ENCODE measurements at regions not wholly inside any gene's neighbourhood (a gene's known extent, or its start where the extent isn't known, plus 50 kb on each side); places are given as distances from the start of the nearest gene placed in this dataset.
"Not testable (repeated sequence)": the region's sequence is repeated elsewhere in the genome, so short reads cannot be mapped to it uniquely, and the experiment has no call there.

DNA sequence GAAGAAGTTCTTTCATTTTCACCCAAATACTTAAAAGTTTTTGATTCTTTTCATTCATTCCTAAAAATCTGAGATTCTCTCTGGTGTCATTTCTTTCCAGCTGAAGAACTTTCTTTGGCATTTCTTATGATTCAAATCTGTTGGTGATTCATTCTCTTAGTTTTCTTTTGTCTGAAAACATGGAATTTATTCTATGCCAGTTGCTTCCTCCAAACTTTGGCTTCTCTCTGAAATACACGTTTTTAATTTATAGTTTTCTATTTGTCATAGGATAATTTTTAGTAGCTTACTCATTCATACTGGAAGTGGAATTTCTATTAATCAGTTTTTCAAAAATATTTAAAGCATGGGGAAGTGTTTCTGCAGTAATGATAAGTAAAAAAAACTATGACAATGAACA, 1012.0 kb downstream of the RPA4 start:
- in situ Hi-C loops (cut with MboI; ENCODE audit: low pct_unique_long_range_greater_than_20kb, low sequenced_read_pairs, unreplicated experiment), result no loop called here
- TF ChIP-seq, protein P1, sequence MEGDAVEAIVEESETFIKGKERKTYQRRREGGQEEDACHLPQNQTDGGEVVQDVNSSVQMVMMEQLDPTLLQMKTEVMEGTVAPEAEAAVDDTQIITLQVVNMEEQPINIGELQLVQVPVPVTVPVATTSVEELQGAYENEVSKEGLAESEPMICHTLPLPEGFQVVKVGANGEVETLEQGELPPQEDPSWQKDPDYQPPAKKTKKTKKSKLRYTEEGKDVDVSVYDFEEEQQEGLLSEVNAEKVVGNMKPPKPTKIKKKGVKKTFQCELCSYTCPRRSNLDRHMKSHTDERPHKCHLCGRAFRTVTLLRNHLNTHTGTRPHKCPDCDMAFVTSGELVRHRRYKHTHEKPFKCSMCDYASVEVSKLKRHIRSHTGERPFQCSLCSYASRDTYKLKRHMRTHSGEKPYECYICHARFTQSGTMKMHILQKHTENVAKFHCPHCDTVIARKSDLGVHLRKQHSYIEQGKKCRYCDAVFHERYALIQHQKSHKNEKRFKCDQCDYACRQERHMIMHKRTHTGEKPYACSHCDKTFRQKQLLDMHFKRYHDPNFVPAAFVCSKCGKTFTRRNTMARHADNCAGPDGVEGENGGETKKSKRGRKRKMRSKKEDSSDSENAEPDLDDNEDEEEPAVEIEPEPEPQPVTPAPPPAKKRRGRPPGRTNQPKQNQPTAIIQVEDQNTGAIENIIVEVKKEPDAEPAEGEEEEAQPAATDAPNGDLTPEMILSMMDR (IDR thresholded peaks at IDR 0.05; ENCODE audit: extremely low read depth, insufficient read depth, missing control alignments), result no peak
- no peak for DNase-seq (ENCODE audit: low spot score)

DNA sequence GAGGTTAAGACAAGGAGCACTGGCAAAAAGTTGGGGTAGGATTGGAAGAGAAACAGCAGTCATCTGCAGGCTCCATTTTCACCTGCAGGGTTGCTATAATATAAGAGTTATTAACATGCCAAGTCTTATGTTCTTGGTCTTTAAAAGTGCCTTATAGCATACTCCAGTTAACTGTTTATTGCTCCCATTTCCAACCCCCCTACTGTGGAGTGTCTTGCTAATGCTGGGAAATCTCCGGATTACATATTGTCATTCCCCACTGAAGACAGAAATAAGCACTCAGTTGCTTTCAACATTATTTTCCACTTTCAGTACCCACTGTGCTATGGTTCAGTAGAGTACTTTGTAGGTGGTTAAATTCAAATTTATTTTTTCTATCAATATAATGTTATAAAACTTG, 1014.3 kb downstream of the RPA4 start:
- TF ChIP-seq, protein P1 (IDR thresholded peaks at IDR 0.05; ENCODE audit: extremely low read depth, insufficient read depth, missing control alignments), result no peak

DNA sequence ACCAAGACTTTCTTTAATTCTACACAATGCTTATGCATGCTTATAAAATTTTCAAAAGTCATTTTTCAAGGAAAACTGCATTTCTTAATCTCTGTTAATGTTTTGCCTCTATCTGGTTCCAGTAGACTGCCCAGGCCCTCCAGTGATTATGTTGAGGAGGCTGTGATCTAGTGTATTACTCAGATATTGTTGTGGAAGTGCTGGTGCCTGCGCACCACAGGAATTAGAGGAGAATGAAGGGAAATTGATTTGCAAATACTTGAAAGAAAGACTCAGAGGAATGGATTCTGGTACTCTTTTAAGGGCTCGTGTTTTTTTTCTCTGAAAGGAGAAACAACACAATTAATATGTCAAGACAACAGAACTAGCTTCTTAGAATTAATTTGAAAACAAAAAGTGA, 1015.1 kb downstream of the RPA4 start:
- no peak for DNase-seq (ENCODE audit: low spot score)
- in situ Hi-C loops (cut with MboI; ENCODE audit: low pct_unique_long_range_greater_than_20kb, low sequenced_read_pairs, unreplicated experiment), result no loop called here
- TF ChIP-seq, protein P1 (IDR thresholded peaks at IDR 0.05; ENCODE audit: extremely low read depth, insufficient read depth, missing control alignments), result no peak

More for the DNA sequence above, 1014.3 kb downstream of the RPA4 start:
- in situ Hi-C loops (cut with MboI; ENCODE audit: low pct_unique_long_range_greater_than_20kb, low sequenced_read_pairs, unreplicated experiment), result no loop called here
- no peak for DNase-seq (ENCODE audit: low spot score)

DNA sequence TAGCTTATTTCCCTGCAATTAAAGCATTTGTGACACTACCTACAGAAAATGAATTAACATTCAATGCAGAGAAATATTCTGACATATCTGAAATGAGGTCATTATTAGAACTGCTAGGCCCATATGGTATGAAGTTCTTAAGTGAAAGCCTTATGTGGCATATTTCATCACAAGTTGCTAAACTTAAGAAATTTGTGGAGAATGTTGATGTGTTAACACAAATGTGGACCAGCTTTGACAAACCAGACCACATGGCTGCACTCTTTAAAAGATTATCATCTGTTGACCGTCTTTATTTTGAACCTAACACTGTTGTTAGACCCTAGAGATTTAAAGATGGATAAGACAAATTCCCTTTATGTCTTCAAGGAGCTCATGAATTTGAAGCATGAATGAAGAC, 1024.1 kb downstream of the RPA4 start:
- no peak for DNase-seq (ENCODE audit: low spot score)
- in situ Hi-C loops (cut with MboI; ENCODE audit: low pct_unique_long_range_greater_than_20kb, low sequenced_read_pairs, unreplicated experiment), result no loop called here
- TF ChIP-seq, protein P1 (IDR thresholded peaks at IDR 0.05; ENCODE audit: extremely low read depth, insufficient read depth, missing control alignments), result no peak

DNA sequence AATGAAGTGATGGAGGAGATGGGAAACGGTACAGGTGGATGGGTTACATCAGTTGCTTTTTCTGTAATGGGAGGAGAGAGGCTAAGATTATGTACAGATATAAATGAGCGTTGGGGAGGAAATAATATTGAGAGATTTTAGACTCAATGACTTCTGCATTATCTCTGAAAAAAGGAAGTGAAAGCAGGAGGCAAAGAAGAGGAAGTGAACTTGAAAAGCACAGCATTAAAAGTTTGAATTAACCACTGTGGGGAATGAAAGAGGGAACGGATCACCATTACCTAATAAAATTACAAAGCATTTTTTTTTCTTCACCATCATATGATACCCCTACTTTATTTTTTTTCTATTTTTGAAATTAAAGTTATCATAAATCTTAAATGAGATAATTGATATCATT, 1025.5 kb downstream of the RPA4 start:
- in situ Hi-C loops (cut with MboI; ENCODE audit: low pct_unique_long_range_greater_than_20kb, low sequenced_read_pairs, unreplicated experiment), result no loop called here
- peak; percentile 10 for DNase-seq (ENCODE audit: low spot score)

GRCh38 chrX:97915390-97915789, 1031.7 kb downstream of the RPA4 start:
- in situ Hi-C loops (cut with MboI; ENCODE audit: low pct_unique_long_range_greater_than_20kb, low sequenced_read_pairs, unreplicated experiment); DNase-seq (ENCODE audit: low spot score): not testable (repeated sequence)

More for the DNA sequence above, 1025.5 kb downstream of the RPA4 start:
- TF ChIP-seq, protein P1 (IDR thresholded peaks at IDR 0.05; ENCODE audit: extremely low read depth, insufficient read depth, missing control alignments), result no peak

DNA sequence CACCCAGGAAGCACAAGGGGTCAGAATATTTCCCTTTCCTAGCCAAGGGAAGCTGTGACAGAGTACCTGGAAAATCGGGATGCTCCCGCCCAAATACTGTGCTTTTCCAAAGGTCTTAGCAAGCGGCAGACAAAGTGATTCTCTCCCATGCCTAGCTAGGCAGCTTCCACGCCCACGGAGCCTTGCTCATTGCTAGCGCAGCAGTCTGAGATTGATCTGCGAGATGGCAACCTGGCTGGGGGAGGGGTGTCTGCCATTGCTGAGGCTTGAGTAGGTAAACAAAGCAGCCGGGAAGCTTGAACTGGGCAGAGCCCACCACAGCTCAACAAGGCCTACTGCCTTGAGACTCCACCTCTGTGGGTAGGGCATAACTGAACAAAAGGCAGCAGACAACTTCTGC, 1037.5 kb downstream of the RPA4 start:
- in situ Hi-C loops (cut with MboI; ENCODE audit: low pct_unique_long_range_greater_than_20kb, low sequenced_read_pairs, unreplicated experiment); DNase-seq (ENCODE audit: low spot score): not testable (repeated sequence)

DNA sequence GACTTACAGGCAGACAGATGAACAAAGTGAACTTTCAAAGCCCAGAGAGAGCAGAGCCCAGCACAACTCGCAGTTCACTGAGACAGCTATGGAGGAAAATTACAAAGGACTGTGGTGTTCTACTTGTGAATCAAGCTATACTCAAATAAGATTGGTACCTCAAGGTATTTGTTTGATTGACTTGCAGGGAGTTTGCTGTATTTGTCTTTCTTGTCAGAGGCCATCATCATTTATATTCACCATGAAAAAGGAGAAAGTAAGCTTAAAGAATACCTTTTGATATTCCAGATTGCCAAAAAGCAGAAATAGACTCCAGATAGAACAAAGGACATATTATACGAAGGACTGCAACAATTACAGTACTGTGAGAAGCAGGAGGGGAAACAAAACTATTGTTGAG, 1047.9 kb downstream of the RPA4 start:
- TF ChIP-seq, protein P1 (IDR thresholded peaks at IDR 0.05; ENCODE audit: extremely low read depth, insufficient read depth, missing control alignments), result no peak
- no peak for DNase-seq (ENCODE audit: low spot score)
- in situ Hi-C loops (cut with MboI; ENCODE audit: low pct_unique_long_range_greater_than_20kb, low sequenced_read_pairs, unreplicated experiment), result no loop called here
